NCI-H82 treated with DMSO at 0.1 percent for 48 hours (cell line): ENCODE measurements at regions not wholly inside any gene's neighbourhood (a gene's known extent, or its start where the extent isn't known, plus 50 kb on each side); places are given as distances from the start of the nearest gene placed in this dataset.

Source experiments
- DNase-seq: peaks from one replicate; lab custom pipeline; 2025; ENCODE audit not compliant: unreplicated experiment; lab: John Stamatoyannopoulos, UW

DNA sequence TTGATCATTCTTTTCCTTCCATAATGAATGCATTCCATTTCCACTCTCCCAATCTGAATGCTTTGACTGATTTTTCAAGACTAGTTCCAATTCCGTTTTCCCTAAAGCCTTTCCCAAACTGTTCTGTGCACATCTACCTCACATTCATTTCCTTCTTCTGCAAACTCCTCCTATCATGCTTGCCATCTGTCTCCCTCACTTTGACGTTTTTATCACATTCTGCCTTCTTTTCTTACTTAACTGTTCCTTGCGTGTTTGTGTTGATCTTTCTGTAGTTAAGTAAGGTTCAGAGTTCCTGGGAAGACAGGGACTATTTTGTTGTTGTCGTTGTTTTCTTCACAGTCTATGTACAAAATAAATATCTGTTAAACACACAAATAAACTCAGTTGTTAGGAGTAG is 179.0 kb downstream of the NXPE2 start:
- DNase-seq, result no peak

GRCh38 chr11:114864896-114865295 is 186.6 kb downstream of the NXPE2 start:
- DNase-seq, result no peak

GRCh38 chr11:114876234-114876633 is 197.9 kb downstream of the NXPE2 start:
- no peak for DNase-seq

DNA sequence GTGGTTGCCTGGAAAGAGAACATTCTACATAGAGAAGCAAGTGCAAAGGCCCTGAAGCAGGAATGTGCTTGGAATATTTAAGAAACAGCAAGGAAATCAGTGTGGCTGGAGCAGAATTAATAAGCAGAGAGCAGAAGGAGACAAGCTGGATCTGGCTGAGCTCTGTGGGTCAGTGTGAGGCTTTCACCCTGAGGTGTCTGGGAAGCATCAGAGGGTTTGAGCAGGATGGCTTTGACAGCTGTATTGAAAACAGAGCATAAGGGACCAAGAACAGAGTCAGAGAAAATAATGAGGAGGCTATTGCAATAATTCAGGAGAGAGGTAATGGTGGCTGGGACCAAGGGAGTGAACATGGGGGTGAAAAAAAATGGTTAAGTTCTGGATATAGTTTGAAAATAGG is 199.6 kb downstream of the NXPE2 start:
- DNase-seq, result no peak

GRCh38 chr11:114880442-114880841 is 202.1 kb downstream of the NXPE2 start:
- DNase-seq, result peak; percentile 67

- DNase-seq, result no peak
These were observed 205.1 kb downstream of the NXPE2 start for GRCh38 chr11:114883472-114883871.

DNA sequence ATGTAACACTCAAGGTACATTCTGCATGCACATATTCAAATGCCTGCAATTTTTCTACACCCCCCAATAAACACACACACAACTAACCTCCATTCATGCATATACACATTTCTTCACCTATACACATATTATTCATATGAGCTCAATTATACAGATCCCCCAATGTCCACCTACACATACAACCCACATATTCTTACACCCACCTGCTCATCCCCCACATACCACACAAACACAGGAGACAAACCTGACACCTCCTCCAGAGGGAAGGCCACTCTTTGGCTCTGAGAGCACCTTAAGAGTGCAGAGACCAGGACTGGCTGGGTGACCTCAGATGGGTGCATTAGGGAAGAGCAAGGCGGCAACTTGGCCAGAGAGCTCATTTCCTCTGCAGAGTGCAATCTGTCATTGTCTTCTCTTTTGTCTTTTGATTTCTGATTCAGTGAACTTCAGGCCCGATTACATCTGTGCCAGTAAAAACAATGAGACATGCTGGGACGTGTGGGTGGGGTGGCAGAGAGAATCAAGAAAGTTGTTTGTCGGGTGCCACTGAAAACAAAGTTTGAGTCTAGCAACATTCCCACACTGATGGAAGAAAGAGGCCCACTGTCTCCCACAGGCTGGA is 208.4 kb downstream of the NXPE2 start:
- DNase-seq, result no peak

DNA sequence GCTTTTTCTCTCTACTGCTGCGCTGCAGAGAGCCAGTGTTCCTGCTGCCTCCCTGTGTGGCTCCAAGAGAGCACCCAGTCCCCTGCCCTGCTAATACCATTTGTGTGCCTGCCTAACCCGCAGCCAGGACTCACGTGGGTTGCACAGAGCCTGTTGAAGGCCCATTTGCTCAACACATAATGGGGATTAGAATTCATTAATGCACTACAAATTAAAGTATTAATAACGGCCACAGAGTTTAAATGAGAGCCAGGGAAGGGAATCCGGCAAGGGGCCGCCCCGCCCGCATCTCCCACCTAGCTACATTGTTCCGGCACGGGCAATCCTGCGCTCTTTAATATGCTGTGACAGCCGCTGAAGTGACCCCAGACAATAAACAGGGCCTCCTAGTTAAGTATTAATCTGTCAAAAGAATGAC is 211.3 kb downstream of the NXPE2 start:
- DNase-seq, result no peak

GRCh38 chr11:114890038-114890437 is 211.7 kb downstream of the NXPE2 start:
- DNase-seq, result no peak

- DNase-seq, result no peak
These were observed 213.6 kb downstream of the NXPE2 start for GRCh38 chr11:114891911-114892310.

GRCh38 chr11:114892381-114893197 is 214.3 kb downstream of the NXPE2 start:
- DNase-seq, result no peak

DNA sequence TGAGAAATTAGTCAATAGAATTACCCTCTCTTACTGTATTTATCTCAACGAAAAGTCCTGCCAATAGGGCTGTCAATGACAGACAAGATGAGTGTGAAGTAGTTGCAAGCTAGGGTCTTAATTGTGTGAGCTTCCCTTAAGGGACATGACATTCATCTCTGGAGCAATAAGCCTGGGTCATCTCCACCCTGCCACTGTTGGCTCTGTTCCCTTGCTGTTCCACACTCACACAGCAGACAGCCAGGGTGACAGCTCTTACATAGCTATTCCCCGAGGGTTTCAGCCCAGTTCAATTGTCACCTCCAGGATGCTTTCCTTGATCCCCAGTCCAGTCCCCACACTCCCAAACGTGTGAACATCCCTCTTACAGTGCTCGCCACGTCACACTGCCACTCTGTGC is 215.0 kb downstream of the NXPE2 start:
- DNase-seq, result no peak

- DNase-seq, result no peak
These were observed 218.3 kb downstream of the NXPE2 start for GRCh38 chr11:114896594-114896993.

- peak; percentile 51 for DNase-seq
These were observed 231.5 kb downstream of the NXPE2 start for GRCh38 chr11:114909866-114910265.

DNA sequence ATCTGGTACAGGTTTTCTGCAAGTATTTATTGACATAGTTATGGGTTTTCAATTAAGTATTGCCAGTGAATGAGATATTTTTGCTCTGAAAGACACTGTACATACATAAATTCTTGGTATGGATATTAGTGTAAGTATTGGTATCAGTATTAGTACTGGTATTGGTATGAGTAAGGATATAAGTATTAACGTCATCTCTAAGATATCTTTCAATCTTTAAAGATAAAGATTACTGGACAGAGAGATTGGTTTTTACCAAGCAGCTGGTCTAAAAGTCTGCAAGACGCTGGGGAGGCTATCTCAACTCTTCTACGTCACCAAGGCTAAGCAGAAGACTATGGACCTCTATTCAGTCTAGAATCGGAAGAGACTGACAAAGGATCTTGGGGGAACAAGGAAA is 234.5 kb downstream of the NXPE2 start:
- no peak for DNase-seq

DNA sequence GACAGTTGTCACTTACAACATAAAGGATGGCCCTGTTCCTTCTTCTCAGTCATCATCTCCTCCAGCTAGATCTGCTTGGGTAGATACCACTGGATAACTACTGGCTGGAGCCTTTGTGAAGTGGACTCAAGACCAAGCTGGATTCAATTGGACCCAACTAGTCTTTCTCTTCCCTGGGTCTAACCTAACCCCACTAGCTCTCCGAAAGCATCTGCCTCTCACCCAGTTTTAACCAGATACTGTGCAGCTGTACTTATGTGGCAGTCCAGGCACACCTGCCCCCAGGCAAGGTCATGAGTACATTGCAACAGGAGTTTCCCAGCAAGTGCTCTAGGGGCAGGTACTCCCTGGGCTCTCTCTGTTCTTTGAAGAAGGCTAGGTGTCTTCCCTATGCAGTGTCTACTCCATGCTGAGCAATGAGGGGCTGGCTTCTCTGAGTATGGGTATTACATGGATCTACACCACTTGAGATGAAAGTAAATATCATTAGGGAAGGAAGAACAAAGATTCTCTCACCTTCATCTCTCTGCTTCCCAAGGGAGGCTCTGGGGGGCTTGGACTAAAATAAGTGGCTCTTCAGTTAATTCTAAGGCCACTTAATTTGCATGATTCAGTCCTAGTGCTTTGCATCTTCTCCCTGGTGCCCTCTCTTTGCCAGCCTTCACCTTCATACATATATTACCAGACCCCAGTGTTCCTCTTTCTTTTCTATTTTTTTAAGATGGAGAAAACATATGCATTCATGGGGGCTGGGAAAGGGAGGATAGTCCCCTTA is 236.1 kb downstream of the NXPE2 start:
- no peak for DNase-seq

DNA sequence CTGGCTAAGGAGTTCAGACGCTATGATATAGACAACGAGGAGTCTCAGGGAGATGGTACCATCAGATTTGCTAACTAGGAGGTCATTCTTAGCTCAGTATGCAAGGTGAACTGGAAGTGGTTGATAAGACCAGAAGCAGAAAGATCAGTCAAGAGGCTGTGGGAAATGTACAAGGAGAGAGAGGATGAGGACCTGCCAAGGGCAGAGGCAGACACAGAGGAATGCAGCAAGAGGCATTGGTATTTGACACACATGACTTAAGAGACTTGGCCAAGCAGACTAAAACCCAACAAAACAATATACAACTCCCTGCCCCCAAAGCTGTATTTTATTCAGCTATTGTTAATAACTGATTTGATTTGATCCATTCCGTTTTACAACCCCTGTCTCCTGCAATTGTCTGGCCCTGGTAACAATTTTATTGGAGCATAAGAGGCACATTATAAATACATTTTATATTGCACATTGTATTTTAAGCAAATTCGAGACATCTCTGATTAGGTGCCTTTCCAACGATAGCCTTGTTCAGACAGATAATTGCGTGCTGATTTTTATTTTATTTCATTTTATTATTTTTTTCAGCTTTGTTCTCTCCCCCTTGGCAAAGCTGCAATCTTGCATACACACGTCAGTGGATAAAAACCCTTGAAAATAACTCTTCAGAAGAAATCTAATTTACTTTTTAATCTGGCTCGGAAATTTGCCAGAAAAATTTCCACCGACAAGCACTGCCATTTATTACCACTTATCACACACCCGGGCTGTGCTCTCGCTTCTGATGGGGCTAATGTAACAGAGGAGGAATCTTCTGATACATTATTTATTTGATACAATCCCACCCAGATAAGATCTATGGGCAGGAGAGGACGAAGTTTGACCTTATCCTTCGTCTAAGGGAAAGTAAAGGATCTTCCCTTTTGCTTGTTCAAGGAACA is 237.8 kb downstream of the NXPE2 start:
- no peak for DNase-seq

DNA sequence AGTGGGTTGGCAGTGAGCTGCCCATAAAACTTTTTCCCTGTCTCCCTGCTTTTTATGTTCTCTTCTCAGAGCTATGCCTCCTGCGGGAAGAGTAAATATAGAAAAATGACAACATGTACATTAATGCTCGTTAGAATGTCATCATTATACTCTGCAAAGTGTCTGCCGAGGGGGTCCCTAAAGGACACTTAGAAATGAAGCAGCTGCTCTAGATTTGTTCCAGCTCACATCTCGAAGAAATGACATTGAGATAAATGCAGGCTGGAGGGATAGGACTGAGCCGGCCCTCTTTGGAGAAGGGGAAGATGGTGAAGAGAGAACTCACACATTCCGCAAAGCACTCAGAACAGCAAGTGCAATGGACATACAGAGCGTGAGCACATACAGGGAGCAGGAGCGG is 240.0 kb downstream of the NXPE2 start:
- DNase-seq, result no peak

- DNase-seq, result no peak
These were observed 243.4 kb downstream of the NXPE2 start for GRCh38 chr11:114921697-114922096.

DNA sequence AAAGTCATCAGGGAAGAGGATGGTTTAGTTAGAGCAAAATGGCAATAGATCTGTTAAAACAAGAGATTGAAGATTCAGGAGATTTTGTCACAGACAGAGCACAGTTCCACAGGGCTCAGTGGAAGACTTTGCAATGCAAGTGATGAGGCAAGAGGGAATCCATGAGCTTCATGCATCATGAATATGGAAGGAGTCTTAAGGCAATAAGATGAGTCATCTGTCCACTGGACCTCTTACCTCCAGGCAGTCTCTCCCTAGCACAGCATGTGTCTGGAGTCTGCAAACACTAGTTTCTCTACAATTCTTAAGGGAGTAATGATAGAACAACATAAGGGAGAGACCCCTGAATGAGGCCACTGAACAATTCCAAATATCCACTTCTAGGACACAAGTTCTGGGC is 245.7 kb downstream of the NXPE2 start:
- DNase-seq, result no peak

DNA sequence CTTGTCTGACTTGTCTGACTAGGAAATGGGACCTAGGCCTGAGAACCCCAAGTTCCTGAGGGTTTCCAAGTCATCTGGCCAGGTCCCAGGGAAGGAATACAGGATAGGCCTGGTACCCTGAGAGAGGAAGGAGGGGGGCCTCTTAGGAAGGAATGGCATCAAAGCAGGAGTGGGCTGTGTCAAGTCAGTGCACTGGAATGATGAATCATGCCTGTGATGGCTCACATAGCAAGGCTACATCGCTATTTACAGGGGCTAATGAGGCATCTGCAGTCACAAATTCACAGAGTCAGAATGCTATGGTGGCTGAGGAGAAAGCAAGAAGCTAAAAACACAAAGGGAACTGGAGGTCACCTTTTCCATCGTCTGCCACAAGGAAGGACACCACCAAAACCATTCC is 247.3 kb downstream of the NXPE2 start:
- no peak for DNase-seq
